Cardiac fibroblast (primary cell): ENCODE measurements at regions not wholly inside any gene's neighbourhood (a gene's known extent, or its start where the extent isn't known, plus 50 kb on each side); places are given as distances from the start of the nearest gene placed in this dataset.
A peak's percentile ranks its signal among the peaks of the same experiment; 100 is the strongest.
"Not testable (repeated sequence)": the region's sequence is repeated elsewhere in the genome, so short reads cannot be mapped to it uniquely, and the experiment has no call there.

ENCODE experiments used
- DNase-seq, 2 donors: peaks; one replicate each; pipeline versions ENCODE4 v3.0.0 to v3.0.0-alpha.2; 2010; ENCODE audit warnings: low read depth in 2 of 2
- H3K4me3 ChIP-seq, 2 donors: replicated peaks in 1 of 2; 1 replicate in 1 of 2; 2 replicates in 1 of 2; pipeline ENCODE4 v1.5.1; 2011; ENCODE audit warnings: low read depth in 2 of 2, low read length in 2 of 2, mild to moderate bottlenecking in 2 of 2, moderate library complexity in 1 of 2
- TF ChIP-seq, protein P1 (sequence below): IDR thresholded peaks from one replicate; pipeline ENCODE4 v1.5.1; 2011; ENCODE audit warnings: low read depth, mild to moderate bottlenecking, low read length, inconsistent platforms

DNA sequence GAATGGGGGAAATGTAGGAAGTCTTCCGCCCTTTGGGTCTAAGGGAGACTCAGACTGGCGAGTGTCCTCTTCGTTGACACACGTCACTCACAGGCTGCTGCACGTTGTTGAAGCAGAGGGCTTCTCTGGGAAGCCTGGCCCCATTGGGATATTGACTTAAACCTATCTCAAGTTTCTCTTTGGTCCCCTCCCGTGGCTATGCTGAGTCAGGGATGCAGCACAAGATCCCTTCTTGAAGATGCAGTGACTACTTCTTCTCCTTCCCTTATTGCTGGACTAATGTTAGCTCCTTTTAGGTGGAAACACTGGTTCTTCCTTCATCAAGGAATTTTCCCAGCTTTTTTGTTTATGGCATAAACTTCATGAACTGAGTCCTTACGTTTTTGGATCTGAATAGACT lies 89.8 kb upstream of the CCDC71L start:
- DNase-seq, result no peak
- no peak overlapping the region for H3K4me3 ChIP-seq
- TF ChIP-seq, protein P1, sequence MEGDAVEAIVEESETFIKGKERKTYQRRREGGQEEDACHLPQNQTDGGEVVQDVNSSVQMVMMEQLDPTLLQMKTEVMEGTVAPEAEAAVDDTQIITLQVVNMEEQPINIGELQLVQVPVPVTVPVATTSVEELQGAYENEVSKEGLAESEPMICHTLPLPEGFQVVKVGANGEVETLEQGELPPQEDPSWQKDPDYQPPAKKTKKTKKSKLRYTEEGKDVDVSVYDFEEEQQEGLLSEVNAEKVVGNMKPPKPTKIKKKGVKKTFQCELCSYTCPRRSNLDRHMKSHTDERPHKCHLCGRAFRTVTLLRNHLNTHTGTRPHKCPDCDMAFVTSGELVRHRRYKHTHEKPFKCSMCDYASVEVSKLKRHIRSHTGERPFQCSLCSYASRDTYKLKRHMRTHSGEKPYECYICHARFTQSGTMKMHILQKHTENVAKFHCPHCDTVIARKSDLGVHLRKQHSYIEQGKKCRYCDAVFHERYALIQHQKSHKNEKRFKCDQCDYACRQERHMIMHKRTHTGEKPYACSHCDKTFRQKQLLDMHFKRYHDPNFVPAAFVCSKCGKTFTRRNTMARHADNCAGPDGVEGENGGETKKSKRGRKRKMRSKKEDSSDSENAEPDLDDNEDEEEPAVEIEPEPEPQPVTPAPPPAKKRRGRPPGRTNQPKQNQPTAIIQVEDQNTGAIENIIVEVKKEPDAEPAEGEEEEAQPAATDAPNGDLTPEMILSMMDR, result no peak

DNA sequence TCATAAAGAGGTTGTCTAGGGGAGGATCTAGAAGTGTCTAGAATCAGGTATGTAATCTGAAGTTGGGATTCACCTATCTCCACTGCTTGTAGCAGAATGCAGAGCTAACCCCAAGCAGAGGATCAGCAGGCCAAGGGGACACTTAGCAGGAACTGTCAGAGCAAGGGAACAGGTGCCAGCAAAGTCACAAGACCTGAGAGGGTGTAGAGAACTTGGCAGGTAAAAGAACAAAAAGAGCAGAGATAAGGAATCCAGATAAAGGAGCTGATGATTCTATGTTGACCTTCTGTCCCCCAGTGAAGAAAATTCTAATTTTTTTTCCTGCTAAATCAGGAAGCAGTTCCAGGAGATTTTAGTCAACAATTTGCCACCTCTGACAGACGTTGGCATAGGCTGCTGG lies 91.4 kb upstream of the CCDC71L start:
- no peak overlapping the region for H3K4me3 ChIP-seq
- TF ChIP-seq, protein P1, result no peak
- no peak for DNase-seq

DNA sequence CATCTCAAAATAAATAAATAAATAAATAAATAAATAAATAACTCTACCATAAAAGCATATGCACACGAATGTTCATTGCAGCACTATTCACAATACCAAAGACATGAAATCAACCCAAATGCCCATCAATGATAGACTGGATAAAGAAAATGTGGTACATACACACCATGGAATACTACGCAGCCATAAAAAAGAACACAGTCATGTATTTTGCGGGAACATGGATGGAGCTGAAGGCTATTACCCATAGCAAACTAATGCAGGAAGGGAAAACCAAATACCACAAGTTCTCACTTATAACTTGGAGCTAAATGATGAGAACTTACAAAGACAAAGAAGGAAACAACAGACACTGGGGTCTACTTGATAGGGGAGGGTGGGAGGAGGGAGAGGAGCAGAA lies 94.1 kb upstream of the CCDC71L start:
- H3K4me3 ChIP-seq, result not testable (repeated sequence)

DNA sequence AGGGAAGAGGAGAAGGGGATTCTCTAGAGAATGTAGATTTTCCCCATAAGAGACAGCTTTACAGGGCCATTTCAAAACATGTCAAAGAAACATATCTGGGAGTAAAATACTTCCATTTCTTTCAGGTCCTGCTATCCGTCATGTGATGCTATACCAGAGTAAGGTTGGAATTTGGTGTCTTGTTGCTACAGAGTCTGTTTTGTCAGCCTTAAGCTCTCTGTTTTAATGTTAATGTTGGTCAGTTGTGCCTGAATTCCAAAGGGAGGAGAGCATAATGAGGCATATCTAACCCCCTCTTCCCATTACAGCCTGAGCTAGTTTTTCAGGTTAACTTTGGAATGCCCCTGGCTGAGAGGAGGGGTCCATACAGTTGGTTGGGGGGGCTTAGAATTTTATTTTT lies 94.7 kb upstream of the CCDC71L start:
- TF ChIP-seq, protein P1, result no peak
- no peak for DNase-seq
- no peak overlapping the region for H3K4me3 ChIP-seq

More for the DNA sequence above, 94.1 kb upstream of the CCDC71L start:
- not testable (repeated sequence) for DNase-seq

DNA sequence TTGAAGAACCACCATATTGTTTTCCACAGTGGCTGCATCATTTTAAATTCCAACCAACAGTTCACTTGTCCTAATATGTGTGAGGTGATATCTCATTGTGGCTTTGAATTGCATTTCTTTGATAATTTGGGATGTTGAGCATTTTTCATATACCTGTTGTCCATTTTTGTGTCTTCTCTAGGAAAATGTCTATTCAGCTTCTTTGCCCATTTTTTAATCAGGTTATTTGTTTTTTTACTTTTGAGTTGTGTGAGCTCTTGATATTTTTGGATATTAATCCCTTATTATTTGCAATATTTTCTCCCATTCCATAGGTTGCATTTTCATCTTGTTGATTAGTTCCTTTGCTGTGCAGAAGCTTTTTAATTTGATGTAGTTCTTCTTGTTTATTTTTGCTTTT lies 95.1 kb upstream of the CCDC71L start:
- TF ChIP-seq, protein P1, result no peak
- no peak overlapping the region for H3K4me3 ChIP-seq
- no peak for DNase-seq

DNA sequence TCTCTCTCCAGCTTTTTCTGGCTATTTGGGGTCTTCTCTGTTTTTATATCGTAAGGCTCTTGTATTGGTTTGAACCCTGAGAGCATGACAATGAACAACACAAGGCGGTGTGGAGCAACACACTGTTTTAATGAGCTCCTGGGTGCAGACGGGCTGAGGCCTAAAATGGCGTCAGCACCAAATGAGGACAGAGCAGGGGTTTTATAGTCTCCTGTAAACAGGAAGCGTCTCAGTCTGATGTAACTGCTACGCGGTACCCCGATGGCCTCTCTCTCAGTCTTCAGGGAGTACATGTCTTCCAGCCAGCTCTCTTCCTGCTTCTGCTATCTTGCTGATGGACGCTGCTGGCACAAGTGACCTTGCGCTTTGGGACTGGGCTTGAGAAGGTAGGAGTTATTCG lies 95.9 kb upstream of the CCDC71L start:
- TF ChIP-seq, protein P1, result no peak
- no peak for DNase-seq

DNA sequence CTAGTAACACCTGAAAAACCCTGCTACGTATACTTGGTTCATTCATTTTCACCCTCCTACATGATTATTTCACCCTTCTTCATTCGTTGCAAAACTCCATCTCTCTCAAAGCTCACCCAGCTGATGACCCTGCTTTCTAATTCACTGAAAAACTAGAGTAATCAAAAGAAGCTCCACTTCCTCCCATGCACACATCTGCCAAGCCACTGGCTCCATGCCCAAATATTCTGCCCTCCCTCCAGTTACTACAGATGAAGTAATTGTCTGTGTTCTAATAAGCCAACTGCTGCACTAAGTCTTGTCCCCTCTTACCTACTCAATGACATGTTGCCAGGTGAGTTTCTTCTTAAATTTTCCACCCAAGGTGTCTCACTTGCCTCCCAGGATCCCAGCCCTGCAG lies 96.9 kb upstream of the CCDC71L start:
- peak; percentile 47 to 73 for DNase-seq
- TF ChIP-seq, protein P1, result no peak
- H3K4me3 ChIP-seq, result no peak overlapping the region

More for the DNA sequence above, 95.9 kb upstream of the CCDC71L start:
- H3K4me3 ChIP-seq, result no peak overlapping the region

DNA sequence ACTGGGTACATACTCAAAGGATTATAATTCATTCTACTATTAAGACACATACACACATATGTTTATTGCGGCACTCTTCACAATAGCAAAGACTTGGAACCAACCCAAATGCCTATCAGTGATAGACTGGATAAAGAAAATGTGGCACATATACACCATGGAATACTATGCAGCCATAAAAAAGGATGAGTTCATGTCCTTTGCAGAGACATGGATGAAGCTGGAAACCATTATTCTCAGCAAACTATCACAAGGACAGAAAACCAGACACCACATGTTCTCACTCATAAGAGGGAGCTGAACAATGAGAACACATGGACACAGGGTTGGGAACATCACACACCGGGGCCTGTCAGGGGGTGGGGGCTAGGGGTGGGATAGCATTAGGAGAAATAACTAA lies 101.9 kb upstream of the CCDC71L start:
- H3K4me3 ChIP-seq, DNase-seq: not testable (repeated sequence)
